ENCODE measurements at regions not wholly inside any gene's neighbourhood (a gene's known extent, or its start where the extent isn't known, plus 50 kb on each side); places are given as distances from the start of the nearest gene placed in this dataset.

DNA sequence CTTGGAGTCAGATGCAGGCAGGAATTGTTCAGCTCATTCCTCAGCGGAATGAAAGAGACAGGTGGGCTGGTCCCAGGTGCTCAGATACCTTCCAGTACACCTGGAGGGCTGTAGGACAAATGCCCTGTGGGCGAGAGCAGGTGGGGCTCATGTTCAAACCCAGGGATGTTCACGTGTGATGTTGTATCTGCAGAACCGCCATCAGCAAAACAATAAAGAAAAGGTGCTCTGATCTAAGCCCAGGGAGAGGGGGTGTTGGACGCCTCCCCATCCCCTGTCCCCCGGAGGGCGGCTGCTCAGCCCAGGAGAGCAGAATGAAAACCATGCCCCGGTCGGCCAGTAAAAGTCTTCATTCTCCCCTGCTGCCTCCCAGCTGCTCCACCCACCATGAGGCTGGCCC lies 197.4 kb downstream of the HAUS1 start:
- Histone ChIP-seq H3K4me1 (ENCODE audit: insufficient read depth, low read length, poor library complexity, severe bottlenecking) (no peaks in the 10 kb centered on the region), H3K27me3 (replicated peaks; ENCODE audit: insufficient read depth, low read depth, low read length, poor library complexity) (no peaks in the 10 kb centered on the region), H3K36me3 (ENCODE audit: insufficient read depth, low read length, poor library complexity, severe bottlenecking) (no peaks in the 10 kb centered on the region), H3K4me3 (ENCODE audit: low read depth, low read length, poor library complexity, severe bottlenecking) (no peak overlapping the region), H3K9me3 (ENCODE audit: low read depth, low read length, poor library complexity, severe bottlenecking) (no peaks in the 10 kb centered on the region), H3K27ac (ENCODE audit: low read depth, low read length, poor library complexity, severe bottlenecking) (no peak overlapping the region)
- TF ChIP-seq CTCF (conservative IDR thresholded peaks at IDR 0.05; ENCODE audit: low read depth, low read length) (no peak), EZH2 (IDR thresholded peaks at IDR 0.05; ENCODE audit: borderline replicate concordance, low read depth, low read length, poor library complexity, severe bottlenecking) (no peak)
- DNase-seq (ENCODE audit: low spot score) = no peak
- BruUV-seq (replicated peaks) = no TSS peak
- POLR2A ChIA-PET (ENCODE audit: low non-redundant PET) = no interaction called here
- CTCF ChIA-PET = no interaction called here
- intact Hi-C loops (cut with micrococcal nuclease; ENCODE audit: unreplicated experiment) = no loop called here

GRCh38 chr18:46302528-46303485 lies 198.6 kb downstream of the HAUS1 start:
- no peak for DNase-seq (ENCODE audit: low spot score)
- ChIA-PET CTCF (no interaction called here), POLR2A (ENCODE audit: low non-redundant PET) (no interaction called here)
- no peaks in the 10 kb centered on the region for H3K27me3 ChIP-seq (replicated peaks; ENCODE audit: insufficient read depth, low read depth, low read length, poor library complexity)
- no peak overlapping the region for H3K4me3 ChIP-seq (ENCODE audit: low read depth, low read length, poor library complexity, severe bottlenecking)
- no peak for TF ChIP-seq CTCF (conservative IDR thresholded peaks at IDR 0.05; ENCODE audit: low read depth, low read length)
- TF ChIP-seq EZH2 (IDR thresholded peaks at IDR 0.05; ENCODE audit: borderline replicate concordance, low read depth, low read length, poor library complexity, severe bottlenecking) = no peak
- H3K4me1 ChIP-seq (ENCODE audit: insufficient read depth, low read length, poor library complexity, severe bottlenecking) = no peaks in the 10 kb centered on the region
- no peaks in the 10 kb centered on the region for H3K36me3 ChIP-seq (ENCODE audit: insufficient read depth, low read length, poor library complexity, severe bottlenecking)
- H3K27ac ChIP-seq (ENCODE audit: low read depth, low read length, poor library complexity, severe bottlenecking) = no peak overlapping the region
- no TSS peak for BruUV-seq (replicated peaks)
- no peaks in the 10 kb centered on the region for H3K9me3 ChIP-seq (ENCODE audit: low read depth, low read length, poor library complexity, severe bottlenecking)
- intact Hi-C loops (cut with micrococcal nuclease; ENCODE audit: unreplicated experiment) = no loop called here

GRCh38 chr18:46310258-46310657 lies 206.1 kb downstream of the HAUS1 start:
- POLR2A ChIA-PET (ENCODE audit: low non-redundant PET) = no interaction called here
- TF ChIP-seq EZH2 (IDR thresholded peaks at IDR 0.05; ENCODE audit: borderline replicate concordance, low read depth, low read length, poor library complexity, severe bottlenecking) = no peak
- TF ChIP-seq CTCF (conservative IDR thresholded peaks at IDR 0.05; ENCODE audit: low read depth, low read length) = no peak
- intact Hi-C loops (cut with micrococcal nuclease; ENCODE audit: unreplicated experiment) = no loop called here
- Histone ChIP-seq H3K36me3 (ENCODE audit: insufficient read depth, low read length, poor library complexity, severe bottlenecking) (no peaks in the 10 kb centered on the region), H3K4me1 (ENCODE audit: insufficient read depth, low read length, poor library complexity, severe bottlenecking) (no peaks in the 10 kb centered on the region), H3K27ac (ENCODE audit: low read depth, low read length, poor library complexity, severe bottlenecking) (no peak overlapping the region), H3K4me3 (ENCODE audit: low read depth, low read length, poor library complexity, severe bottlenecking) (no peak overlapping the region), H3K27me3 (replicated peaks; ENCODE audit: insufficient read depth, low read depth, low read length, poor library complexity) (no peaks in the 10 kb centered on the region), H3K9me3 (ENCODE audit: low read depth, low read length, poor library complexity, severe bottlenecking) (no peaks in the 10 kb centered on the region)
- CTCF ChIA-PET = no interaction called here
- no TSS peak for BruUV-seq (replicated peaks)
- DNase-seq (ENCODE audit: low spot score) = no peak

All from A673 (cell line).